WTC11 (cell line): ENCODE measurements at regions not wholly inside any gene's neighbourhood (a gene's known extent, or its start where the extent isn't known, plus 50 kb on each side); places are given as distances from the start of the nearest gene placed in this dataset.

Experiments used
- CBFB ChIP-seq: sonication (generic); formaldehyde crosslinking; IDR thresholded peaks from 2 replicates; pipeline ENCODE4 v1.8.1; 2022; ENCODE audit warnings: mild to moderate bottlenecking, low read depth, missing genetic modification reagents
- EMX1 ChIP-seq: fragments of 250-450 bp; sonication (Bioruptor Pico); IDR thresholded peaks from 2 replicates; pipeline ENCODE4 v1.8.0; 2021; ENCODE audit warnings: mild to moderate bottlenecking
- NR2C2 ChIP-seq: sonication (generic); formaldehyde crosslinking; IDR thresholded peaks from 2 replicates; pipeline ENCODE4 v1.8.0; 2022; ENCODE audit warnings: mild to moderate bottlenecking, missing genetic modification reagents
- RELA ChIP-seq: sonication (generic); formaldehyde crosslinking; IDR thresholded peaks from 2 replicates; pipeline ENCODE4 v1.8.1; 2022; ENCODE audit warnings: missing genetic modification reagents, mild to moderate bottlenecking, borderline replicate concordance
- SP1 ChIP-seq: sonication (generic); formaldehyde crosslinking; conservative IDR thresholded peaks from 2 replicates; pipeline ENCODE4 v1.8.1; 2022; ENCODE audit warnings: missing genetic modification reagents
- TCF7 ChIP-seq: sonication (generic); formaldehyde crosslinking; IDR thresholded peaks from 2 replicates; pipeline ENCODE4 v1.8.0; 2022; ENCODE audit warnings: mild to moderate bottlenecking, low read depth, missing genetic modification reagents, moderate library complexity
- ZNF121 ChIP-seq: sonication (generic); formaldehyde crosslinking; IDR thresholded peaks from 2 replicates; pipeline ENCODE4 v1.8.0; 2023; ENCODE audit warnings: missing genetic modification reagents
- TF ChIP-seq, protein P1 (sequence below): fragments of 200-600 bp; IDR thresholded peaks from 2 replicates; pipeline ENCODE4 v1.8.0; 2022; ENCODE audit warnings: antibody characterized with exemption
- TF ChIP-seq, protein P2 (sequence below): sonication (generic); formaldehyde crosslinking; conservative IDR thresholded peaks from 2 replicates; pipeline ENCODE4 v1.8.1; 2022; ENCODE audit warnings: mild to moderate bottlenecking, missing genetic modification reagents
- TF ChIP-seq, protein P3 (sequence below): sonication (generic); formaldehyde crosslinking; IDR thresholded peaks from 2 replicates; pipeline ENCODE4 v1.8.1; 2022; ENCODE audit warnings: low read depth, mild to moderate bottlenecking, moderate library complexity, missing genetic modification reagents, borderline replicate concordance
- TF ChIP-seq, protein P4 (sequence below): sonication (generic); formaldehyde crosslinking; IDR thresholded peaks from 2 replicates; pipeline ENCODE4 v1.8.1; 2022; ENCODE audit warnings: mild to moderate bottlenecking, missing genetic modification reagents, moderate library complexity, borderline replicate concordance
- TF ChIP-seq, protein P5 (sequence below): sonication (generic); formaldehyde crosslinking; IDR thresholded peaks from 2 replicates; pipeline ENCODE4 v1.8.0; 2022; ENCODE audit warnings: mild to moderate bottlenecking, missing genetic modification reagents
- TF ChIP-seq, protein P6 (sequence below): sonication (generic); formaldehyde crosslinking; IDR thresholded peaks from 2 replicates; pipeline ENCODE4 v1.8.0; 2022; ENCODE audit warnings: mild to moderate bottlenecking, missing genetic modification reagents
- TF ChIP-seq, protein P7 (sequence below): sonication (generic); formaldehyde crosslinking; IDR thresholded peaks from 2 replicates; pipeline ENCODE4 v1.8.1; 2023; ENCODE audit warnings: mild to moderate bottlenecking, missing genetic modification reagents, moderate library complexity

DNA sequence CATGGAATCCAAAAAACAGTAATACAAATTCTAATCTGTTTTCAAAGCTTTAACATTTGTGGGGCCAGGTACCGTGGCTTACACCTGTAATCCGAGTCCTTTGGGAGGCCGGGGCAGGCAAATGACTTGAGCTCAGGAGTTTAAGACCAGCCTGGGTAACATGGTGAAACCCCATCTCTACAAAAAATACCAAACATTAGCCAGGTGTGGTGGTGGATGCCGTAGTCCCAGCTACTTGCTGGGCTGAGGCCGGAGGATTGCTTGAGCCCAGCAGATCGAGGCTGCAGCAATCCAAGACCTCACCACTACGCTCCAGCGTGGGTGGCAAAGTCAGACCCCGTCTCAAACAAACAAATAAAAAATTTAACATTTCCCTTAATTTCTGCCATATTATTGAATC is 74.3 kb upstream of the SALL3 start:
- TF ChIP-seq, protein P1, sequence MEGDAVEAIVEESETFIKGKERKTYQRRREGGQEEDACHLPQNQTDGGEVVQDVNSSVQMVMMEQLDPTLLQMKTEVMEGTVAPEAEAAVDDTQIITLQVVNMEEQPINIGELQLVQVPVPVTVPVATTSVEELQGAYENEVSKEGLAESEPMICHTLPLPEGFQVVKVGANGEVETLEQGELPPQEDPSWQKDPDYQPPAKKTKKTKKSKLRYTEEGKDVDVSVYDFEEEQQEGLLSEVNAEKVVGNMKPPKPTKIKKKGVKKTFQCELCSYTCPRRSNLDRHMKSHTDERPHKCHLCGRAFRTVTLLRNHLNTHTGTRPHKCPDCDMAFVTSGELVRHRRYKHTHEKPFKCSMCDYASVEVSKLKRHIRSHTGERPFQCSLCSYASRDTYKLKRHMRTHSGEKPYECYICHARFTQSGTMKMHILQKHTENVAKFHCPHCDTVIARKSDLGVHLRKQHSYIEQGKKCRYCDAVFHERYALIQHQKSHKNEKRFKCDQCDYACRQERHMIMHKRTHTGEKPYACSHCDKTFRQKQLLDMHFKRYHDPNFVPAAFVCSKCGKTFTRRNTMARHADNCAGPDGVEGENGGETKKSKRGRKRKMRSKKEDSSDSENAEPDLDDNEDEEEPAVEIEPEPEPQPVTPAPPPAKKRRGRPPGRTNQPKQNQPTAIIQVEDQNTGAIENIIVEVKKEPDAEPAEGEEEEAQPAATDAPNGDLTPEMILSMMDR: no peak
- no peak for TF ChIP-seq EMX1
- TF ChIP-seq, protein P2, sequence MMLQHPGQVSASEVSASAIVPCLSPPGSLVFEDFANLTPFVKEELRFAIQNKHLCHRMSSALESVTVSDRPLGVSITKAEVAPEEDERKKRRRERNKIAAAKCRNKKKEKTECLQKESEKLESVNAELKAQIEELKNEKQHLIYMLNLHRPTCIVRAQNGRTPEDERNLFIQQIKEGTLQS (CRISPR knock-in tag): no peak
- TF ChIP-seq SP1 (CRISPR knock-in tag): no peak
- TF ChIP-seq, protein P3, sequence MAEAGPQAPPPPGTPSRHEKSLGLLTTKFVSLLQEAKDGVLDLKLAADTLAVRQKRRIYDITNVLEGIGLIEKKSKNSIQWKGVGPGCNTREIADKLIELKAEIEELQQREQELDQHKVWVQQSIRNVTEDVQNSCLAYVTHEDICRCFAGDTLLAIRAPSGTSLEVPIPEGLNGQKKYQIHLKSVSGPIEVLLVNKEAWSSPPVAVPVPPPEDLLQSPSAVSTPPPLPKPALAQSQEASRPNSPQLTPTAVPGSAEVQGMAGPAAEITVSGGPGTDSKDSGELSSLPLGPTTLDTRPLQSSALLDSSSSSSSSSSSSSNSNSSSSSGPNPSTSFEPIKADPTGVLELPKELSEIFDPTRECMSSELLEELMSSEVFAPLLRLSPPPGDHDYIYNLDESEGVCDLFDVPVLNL (CRISPR knock-in tag): no peak
- TF ChIP-seq, protein P4, sequence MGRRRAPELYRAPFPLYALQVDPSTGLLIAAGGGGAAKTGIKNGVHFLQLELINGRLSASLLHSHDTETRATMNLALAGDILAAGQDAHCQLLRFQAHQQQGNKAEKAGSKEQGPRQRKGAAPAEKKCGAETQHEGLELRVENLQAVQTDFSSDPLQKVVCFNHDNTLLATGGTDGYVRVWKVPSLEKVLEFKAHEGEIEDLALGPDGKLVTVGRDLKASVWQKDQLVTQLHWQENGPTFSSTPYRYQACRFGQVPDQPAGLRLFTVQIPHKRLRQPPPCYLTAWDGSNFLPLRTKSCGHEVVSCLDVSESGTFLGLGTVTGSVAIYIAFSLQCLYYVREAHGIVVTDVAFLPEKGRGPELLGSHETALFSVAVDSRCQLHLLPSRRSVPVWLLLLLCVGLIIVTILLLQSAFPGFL (CRISPR knock-in tag): no peak
- TF ChIP-seq, protein P5, sequence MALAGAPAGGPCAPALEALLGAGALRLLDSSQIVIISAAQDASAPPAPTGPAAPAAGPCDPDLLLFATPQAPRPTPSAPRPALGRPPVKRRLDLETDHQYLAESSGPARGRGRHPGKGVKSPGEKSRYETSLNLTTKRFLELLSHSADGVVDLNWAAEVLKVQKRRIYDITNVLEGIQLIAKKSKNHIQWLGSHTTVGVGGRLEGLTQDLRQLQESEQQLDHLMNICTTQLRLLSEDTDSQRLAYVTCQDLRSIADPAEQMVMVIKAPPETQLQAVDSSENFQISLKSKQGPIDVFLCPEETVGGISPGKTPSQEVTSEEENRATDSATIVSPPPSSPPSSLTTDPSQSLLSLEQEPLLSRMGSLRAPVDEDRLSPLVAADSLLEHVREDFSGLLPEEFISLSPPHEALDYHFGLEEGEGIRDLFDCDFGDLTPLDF: no peak
- no peak for TF ChIP-seq ZNF121 (CRISPR knock-in tag)
- TF ChIP-seq, protein P6, sequence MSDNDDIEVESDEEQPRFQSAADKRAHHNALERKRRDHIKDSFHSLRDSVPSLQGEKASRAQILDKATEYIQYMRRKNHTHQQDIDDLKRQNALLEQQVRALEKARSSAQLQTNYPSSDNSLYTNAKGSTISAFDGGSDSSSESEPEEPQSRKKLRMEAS (CRISPR knock-in tag): no peak
- TF ChIP-seq, protein P7, sequence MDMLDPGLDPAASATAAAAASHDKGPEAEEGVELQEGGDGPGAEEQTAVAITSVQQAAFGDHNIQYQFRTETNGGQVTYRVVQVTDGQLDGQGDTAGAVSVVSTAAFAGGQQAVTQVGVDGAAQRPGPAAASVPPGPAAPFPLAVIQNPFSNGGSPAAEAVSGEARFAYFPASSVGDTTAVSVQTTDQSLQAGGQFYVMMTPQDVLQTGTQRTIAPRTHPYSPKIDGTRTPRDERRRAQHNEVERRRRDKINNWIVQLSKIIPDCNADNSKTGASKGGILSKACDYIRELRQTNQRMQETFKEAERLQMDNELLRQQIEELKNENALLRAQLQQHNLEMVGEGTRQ (CRISPR knock-in tag): no peak
- no peak for TF ChIP-seq TCF7
- TF ChIP-seq CBFB (CRISPR knock-in tag): no peak
- no peak for TF ChIP-seq NR2C2 (CRISPR knock-in tag)
- TF ChIP-seq RELA (CRISPR knock-in tag): no peak
